BJ (cell line): ENCODE measurements at regions not wholly inside any gene's neighbourhood (a gene's known extent, or its start where the extent isn't known, plus 50 kb on each side); places are given as distances from the start of the nearest gene placed in this dataset.

Experiments used
- CTCF ChIA-PET: fragments of 350-600 bp; formaldehyde crosslinking; extraction: SDS; loops from one replicate; lab custom pipeline; 2021; ENCODE audit warnings: antibody characterized with exemption, inconsistent platforms; lab: Yijun Ruan, JAX
- POLR2A ChIA-PET: fragments of 300-600 bp; sonication (Branson Sonifier 250); formaldehyde crosslinking; extraction: SDS; loops from one replicate; lab custom pipeline; 2021; ENCODE audit warnings: antibody characterized with exemption; lab: Charles Lee
- DNase-seq: peaks from one replicate; pipeline ENCODE4 v3.0.0-alpha.2; 2011; ENCODE audit warnings: low read depth
- H3K27me3 ChIP-seq: 2 replicates; pipeline ENCODE4 v1.6.0; 2011; ENCODE audit warnings: low read length; ENCODE audit not compliant: control insufficient read depth, insufficient read depth
- H3K36me3 ChIP-seq: 2 replicates; pipeline ENCODE4 v1.5.1; 2011; ENCODE audit warnings: low read length; ENCODE audit not compliant: control insufficient read depth, insufficient read depth
- H3K4me3 ChIP-seq: 2 replicates; pipeline ENCODE4 v1.5.1; 2011; ENCODE audit warnings: low read depth, mild to moderate bottlenecking, control low read depth, low read length
- TF ChIP-seq, protein P1 (sequence below): IDR thresholded peaks from 2 replicates; pipeline ENCODE4 v1.5.1; 2011; ENCODE audit warnings: low read depth, mild to moderate bottlenecking, control low read depth, inconsistent platforms, low read length, moderate library complexity; ENCODE audit not compliant: insufficient read depth

DNA sequence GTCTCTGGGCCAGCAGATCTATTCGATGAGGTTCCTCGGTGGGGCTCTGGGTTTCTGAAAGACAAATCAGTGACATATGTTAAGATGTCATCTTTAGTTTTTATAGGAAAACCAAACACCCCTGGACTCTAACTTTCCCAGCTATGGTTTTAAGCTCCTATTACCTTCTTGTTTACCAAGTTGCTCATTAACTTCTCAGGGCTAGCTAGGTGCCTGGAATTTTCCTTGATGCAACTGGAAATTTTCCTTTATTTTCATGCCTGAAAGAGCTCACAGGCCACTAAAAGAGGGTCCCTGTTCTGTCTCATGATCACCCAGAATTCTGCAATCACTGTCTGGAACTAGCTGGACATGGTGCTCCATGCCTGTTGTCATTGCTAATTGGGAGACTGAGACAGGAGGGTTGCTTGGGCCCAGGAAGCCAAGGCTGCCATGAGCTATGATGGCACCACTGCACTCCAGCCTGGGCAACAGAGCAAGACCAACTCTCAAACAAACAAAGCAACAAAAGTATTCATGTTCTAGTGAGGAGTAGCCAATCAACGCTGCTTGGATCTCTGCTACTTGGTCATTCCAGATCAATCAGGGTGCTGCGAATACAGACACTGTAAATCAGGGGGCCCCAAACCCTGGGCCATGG lies 1173.5 kb upstream of the AUTS2 start:
- TF ChIP-seq, protein P1, sequence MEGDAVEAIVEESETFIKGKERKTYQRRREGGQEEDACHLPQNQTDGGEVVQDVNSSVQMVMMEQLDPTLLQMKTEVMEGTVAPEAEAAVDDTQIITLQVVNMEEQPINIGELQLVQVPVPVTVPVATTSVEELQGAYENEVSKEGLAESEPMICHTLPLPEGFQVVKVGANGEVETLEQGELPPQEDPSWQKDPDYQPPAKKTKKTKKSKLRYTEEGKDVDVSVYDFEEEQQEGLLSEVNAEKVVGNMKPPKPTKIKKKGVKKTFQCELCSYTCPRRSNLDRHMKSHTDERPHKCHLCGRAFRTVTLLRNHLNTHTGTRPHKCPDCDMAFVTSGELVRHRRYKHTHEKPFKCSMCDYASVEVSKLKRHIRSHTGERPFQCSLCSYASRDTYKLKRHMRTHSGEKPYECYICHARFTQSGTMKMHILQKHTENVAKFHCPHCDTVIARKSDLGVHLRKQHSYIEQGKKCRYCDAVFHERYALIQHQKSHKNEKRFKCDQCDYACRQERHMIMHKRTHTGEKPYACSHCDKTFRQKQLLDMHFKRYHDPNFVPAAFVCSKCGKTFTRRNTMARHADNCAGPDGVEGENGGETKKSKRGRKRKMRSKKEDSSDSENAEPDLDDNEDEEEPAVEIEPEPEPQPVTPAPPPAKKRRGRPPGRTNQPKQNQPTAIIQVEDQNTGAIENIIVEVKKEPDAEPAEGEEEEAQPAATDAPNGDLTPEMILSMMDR = no peak
- Histone ChIP-seq H3K4me3 (no peak overlapping the region), H3K36me3 (no peaks in the 10 kb centered on the region), H3K27me3 (no peaks in the 10 kb centered on the region)
- no peak for DNase-seq
- ChIA-PET CTCF (no interaction called here), POLR2A (no interaction called here)

DNA sequence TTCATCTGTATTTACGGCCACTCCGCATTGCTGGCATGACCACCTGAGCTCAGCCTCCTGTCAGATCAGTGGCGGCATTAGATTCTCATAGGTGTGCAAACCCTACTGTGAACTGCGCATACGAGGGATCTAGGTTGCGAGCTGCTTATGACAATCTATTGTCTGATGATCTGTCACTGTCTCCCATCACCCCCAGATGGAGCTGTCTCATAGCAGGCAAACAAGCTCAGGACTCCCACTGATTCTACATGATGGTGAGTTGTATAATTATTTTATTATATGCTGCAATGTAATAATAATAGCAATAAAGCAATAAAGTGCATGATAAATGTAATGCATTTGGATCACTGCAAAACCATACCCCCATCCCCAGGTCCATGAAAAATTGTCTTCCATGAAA lies 1172.9 kb upstream of the AUTS2 start:
- no peak for DNase-seq
- ChIA-PET POLR2A (no interaction called here), CTCF (no interaction called here)
- Histone ChIP-seq H3K4me3 (no peak overlapping the region), H3K27me3 (no peaks in the 10 kb centered on the region), H3K36me3 (no peaks in the 10 kb centered on the region)
- TF ChIP-seq, protein P1 = no peak

DNA sequence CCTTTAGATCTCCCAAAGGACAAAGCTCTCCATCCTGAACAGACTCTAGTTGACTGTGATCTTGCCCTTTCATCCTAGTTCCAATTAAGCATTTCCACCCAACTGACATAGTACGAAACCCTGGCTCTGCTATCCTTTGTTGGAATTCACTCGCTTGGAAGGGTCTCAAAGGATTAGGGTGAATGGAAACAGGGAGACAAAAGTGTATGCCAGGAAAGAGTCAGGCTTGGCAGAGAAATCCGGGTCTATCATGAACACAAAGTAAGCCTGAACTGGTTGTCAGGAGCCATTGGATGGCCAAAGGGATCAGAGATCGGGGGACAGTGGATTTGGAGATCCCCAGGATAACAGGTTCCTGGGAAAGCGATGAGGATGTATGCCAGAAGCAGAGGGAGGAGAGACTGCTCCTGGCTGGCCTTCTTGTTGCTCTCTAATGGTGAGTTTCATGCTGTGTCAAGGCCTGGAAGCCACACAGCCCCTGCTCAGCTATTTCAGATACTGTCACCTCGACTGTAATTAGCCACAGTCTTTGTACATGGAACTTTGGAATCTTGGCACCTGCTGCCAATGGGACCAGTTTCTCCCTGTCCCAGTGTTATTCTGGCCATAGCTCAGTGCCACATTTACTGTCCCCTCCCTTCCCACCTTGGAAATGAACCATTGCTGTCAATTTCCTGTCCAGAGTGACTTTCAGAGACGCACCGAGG lies 1168.7 kb upstream of the AUTS2 start:
- CTCF ChIA-PET = no interaction called here
- DNase-seq = no peak
- no peak overlapping the region for H3K4me3 ChIP-seq
- POLR2A ChIA-PET = no interaction called here
- H3K27me3 ChIP-seq = no peaks in the 10 kb centered on the region
- TF ChIP-seq, protein P1 = no peak
- H3K36me3 ChIP-seq = no peaks in the 10 kb centered on the region

DNA sequence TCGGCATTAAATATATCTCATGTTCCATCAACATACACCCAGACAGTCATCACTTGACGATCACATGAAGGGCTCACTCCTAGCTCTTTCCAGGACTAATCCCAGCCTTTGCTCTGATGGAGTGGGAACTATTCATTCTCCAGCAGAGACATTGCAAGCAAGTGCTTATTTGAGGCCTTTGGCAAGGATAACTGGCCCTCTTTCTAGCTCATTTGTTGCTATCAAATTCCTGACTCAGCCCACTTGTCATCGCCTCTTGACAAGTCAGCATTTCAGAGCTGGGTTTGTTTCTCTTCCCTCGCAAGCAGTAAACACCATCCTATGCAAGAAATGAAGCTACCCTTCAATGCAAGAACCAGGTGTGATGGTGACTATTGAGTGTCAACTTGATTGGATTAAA lies 1165.7 kb upstream of the AUTS2 start:
- ChIA-PET CTCF (no interaction called here), POLR2A (no interaction called here)
- DNase-seq = no peak
- Histone ChIP-seq H3K36me3 (no peaks in the 10 kb centered on the region), H3K4me3 (no peak overlapping the region), H3K27me3 (no peaks in the 10 kb centered on the region)
- TF ChIP-seq, protein P1 = no peak

DNA sequence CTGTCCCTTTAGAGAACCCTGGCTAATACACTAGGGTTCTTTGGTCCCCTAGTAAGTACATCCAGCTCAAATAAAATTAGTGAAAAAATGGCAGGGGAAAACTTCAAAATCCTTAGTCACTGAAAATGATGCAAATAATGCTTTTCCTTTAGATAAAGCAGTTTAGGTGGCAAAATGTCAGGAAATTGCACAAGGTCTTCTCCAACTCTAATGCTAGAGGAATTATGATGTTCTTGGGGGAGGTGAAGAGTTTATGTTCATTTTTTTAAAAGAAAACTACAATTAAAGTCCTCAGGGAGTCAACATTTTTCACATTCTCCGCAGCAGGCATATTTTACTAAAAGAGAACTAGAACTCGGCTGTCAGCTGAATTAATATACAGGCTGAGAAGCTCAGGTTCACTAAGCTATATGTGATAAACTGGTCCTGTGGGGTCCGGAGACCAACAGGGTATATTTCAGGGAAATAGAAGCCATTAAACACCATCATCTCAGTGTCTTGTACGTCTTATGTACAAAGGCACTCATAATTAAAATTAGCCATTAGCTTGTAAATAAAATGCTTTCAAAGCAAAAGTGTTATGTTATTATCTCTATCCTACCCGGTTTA lies 1164.7 kb upstream of the AUTS2 start:
- Histone ChIP-seq H3K4me3 (no peak overlapping the region), H3K36me3 (no peaks in the 10 kb centered on the region), H3K27me3 (no peaks in the 10 kb centered on the region)
- no peak for DNase-seq
- POLR2A ChIA-PET = no interaction called here
- CTCF ChIA-PET = no interaction called here
- TF ChIP-seq, protein P1 = no peak
